ENCODE measurements at regions not wholly inside any gene's neighbourhood (a gene's known extent, or its start where the extent isn't known, plus 50 kb on each side); places are given as distances from the start of the nearest gene placed in this dataset.
A peak's percentile ranks its signal among the peaks of the same experiment; 100 is the strongest.

- peak; percentile 41 for DNase-seq
Observed at GRCh38 chr18:45384137-45384961, 230.9 kb upstream of the SLC14A2 start.

DNA sequence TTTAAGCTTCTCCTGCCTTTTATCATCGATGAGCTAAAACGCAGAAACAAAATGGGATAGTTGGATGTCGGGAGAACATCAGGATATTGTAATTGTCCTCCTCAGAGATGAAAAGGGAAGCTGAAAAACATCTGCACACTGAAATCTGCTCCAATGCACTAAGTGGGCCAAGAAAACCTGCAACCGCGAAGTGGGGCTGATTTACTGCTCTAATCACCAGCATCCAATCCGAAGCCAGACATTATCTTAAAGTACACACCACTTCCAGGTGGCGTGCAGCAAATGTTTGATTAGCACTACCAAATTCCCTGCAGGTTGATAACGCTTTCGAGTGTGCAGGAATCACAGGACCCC is 230.3 kb upstream of the SLC14A2 start:
- no peak for DNase-seq

DNA sequence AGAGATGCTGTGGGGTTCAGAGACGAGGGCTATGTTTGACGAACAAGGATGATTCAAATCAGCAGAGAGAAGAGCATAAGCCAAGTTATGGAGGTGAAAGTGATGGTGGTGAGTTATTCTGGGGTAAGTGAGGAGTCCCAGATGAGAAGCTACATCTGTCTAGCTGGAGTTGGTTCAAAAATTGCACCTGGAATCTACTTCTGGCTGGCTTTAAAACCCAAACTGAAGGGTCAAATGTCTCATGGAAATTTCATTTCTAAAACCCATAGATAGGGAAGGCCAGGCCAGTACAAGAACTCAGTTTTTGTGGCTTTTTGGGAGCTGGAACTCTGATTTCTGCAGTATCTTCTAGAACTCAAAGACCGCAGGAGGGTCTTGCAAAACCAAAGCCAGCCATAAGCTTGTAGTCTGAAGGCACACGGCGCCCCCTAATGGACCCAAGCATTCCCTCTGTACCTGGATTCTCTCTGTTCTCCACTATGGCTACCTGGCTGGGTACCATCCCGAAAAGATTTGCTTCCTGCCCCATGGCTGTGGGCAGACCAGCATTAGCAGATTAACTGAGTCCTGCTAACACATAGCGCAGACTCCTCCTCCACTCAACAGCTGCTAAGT is 229.1 kb upstream of the SLC14A2 start:
- DNase-seq: peak; percentile 21

- no peak for DNase-seq
Observed at GRCh38 chr18:45387229-45387628, 228.0 kb upstream of the SLC14A2 start.

DNA sequence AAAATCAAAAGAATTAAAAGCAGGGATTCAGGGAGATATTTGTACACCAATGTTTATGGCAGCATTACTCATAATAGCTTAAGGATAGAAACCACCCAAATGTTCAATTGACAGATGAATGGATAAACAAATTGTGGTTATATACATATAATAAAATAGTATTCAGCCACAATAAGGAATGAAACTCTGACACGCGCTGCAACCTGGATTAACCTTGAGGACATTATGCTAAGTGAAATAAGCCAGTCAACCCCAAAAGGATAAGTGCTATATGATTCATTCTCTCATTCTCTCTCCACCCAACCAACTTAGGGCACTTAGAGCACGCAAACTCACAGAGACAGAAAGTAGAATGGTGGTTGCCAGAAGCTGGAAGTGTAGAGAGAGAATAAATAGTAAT is 216.8 kb upstream of the SLC14A2 start:
- DNase-seq: no peak

DNA sequence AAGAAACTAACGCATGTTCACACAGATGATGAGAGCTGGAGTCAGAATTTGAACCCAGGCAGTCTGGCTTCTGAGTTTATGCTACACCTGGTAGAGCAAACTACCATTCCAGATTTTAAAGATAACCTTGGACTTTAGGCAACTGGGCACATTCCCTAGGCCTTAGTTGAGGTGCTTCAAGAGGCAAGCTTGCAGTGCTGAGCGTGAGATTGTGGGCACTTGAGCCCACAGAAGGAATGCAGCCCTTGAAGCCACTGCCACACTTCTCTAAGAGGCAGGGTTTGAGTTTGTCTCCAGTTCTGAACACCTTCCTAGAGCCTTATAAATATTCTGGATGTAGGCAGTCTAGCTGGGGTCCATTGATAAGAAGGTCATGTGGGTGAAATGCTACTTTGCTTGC is 216.1 kb upstream of the SLC14A2 start:
- DNase-seq: no peak

DNA sequence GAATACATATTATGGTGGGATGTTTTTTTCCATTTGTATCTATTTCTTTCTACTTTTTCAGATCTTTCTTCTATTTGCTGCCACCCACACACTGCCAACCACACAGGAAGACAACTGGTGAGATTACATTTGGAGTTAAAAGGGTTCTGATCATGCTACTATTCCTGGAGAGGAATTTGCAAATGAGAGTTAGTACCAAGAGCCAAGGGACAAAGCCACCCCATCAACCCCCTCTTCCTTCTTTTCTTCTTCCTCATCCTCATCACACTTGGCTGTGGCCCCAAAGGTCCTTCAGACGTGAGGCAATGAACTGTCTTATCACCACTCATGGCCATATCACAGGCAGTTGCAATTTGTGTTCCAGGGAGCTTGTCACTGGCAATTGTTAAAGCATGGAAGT is 215.6 kb upstream of the SLC14A2 start:
- DNase-seq: no peak

DNA sequence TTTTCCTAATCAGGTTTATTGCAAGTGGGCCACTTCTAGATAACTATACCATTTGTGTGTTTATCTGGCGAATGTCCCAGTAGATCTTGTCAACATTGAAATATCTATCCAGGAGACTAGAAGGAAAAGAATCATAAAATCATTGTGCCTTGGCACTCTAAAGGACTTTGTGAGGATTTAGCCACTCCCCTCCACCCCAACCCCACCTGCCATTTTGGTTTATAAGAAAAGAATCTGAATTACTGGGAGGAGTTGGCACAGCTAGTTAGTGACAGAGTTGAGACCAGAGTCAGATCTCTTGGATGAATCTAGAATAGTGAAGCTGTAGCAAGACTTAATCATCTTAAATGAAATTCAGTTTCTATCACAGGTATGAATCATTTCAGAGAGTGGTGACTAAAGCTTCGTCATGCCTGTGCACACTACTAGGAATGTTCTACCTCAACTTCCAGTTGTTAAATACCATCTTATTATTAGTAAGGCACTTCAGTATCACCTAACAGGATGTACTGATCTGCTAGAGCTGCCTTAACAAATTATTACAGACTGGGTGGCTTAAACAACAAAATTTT is 212.7 kb upstream of the SLC14A2 start:
- DNase-seq: peak; percentile 32

DNA sequence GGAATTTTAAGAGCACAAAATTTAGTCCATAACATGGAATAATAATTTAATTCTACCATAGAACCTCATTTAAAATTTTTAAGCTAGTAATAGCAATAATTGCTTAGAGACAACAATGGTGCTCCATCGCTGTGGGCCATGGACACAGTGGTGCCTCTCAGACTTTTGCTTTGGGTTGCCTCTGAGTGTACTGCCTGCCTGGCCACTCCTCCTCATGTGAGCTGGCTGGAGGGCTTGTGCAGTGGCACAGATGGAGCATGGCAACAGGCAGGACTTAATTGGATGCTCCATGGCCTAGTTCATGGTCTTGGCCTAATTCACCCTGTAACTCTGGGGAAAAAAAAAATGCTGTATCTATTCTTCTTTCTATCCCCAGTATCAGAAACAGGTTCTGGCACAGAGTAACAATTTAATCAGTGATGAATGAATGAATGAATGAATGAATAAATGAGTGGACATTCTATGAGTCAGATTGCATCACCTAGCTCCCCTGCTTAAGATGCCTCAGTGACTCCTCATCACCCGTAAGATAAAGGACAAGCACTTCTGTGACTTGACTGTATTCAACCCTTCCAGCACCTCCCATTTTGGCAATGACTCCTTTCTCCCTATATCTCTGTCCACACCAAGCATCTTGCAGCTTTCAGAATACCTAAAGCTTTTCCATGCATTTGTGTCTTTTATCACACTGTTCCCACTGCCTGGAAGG is 211.8 kb upstream of the SLC14A2 start:
- peak; percentile 8 for DNase-seq

DNA sequence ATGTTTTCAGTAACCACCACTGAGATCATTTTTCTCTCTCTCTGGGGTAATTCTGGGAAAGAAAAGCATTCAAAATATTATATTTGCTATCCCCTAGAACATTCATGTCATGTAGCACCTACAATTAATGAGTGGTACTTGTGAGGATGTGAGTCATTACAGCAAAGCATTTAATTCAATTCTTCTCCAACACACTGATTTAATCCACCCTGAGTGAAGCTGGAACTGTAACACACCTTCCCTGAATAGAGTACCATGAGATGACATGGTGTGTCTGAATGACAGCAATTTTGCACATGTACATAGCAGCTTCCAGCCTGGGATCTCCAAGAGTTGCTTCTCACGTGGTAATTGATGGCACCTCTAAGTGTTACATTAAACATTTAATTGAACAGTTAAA is 207.1 kb upstream of the SLC14A2 start:
- DNase-seq: no peak

DNA sequence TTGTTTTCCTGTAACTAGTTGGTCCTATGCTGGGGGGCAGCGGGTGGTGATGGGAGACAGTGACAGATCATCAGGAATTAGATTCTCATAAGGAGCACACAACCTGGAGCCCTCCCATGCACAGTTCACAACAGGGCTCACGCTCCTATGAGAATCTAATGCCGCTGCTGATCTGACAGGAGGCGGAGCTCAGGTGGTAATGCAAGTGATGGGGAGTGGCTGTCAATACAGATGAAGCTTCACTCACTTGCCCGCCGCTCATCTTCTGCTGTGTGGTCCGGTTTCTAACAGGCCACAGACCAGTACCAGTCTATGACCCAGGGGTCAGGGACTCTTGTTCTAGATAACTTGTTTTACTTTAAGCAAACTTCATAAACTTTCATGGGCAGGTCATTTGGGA is 205.3 kb upstream of the SLC14A2 start:
- DNase-seq: no peak

DNA sequence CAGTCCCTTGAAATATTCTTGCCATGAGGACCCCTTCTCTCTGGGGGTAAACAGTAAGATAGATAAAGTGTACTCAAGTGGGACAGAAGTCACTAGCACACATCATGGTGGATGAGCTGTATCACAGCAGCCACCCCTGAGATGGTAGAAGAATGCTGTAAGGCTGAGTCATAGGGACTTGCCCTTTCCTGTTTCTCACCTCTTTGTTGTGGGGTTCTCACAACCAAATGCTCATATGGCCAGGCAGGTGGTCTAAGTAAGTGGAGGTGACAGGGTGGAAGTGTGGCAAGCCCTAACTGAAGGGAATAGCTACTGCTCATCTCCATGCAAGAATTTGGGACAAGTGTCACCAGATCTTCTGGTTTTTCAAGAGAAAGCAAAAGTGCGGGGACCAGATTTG is 202.7 kb upstream of the SLC14A2 start:
- DNase-seq: no peak

- no peak for DNase-seq
Observed at GRCh38 chr18:45413180-45413836, 202.0 kb upstream of the SLC14A2 start.

GRCh38 chr18:45415614-45416013 is 199.7 kb upstream of the SLC14A2 start:
- DNase-seq: no peak

DNA sequence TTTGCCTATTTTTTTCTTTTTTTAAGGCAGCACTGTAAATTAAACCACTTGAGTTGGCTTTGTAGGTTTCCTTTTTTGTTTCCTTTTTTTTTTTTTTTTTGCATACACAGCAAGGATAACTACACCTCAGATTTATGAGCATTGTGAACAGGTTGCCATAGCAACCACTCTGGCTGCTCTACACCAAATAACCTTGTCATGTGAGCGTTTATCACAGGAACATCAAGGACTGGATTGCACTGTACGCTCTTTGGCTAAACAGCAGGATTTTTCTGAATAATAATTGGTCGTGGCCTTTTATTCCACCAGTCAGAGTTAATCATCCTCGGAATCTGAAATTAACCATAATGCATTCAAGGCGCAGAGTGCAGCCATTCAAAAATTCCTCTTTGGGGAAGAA is 199.1 kb upstream of the SLC14A2 start:
- DNase-seq: no peak

DNA sequence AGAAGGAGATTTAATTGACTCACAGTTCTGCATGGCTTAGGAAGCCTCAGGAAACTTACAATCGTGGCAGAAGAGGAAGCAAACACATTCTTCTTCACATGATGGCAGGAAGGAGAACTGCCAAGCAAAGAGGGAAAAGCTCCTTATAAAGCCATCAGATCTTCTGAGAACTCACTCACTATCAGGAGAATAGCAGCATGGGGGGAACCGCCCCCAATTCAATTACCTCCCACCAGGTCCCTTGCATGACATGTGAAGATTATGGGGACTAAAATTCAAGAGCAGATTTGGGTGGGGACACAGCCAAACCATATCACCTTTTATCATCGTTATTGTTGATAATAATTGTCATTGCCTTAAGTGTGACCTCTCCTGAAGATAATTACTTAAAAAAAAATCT is 197.9 kb upstream of the SLC14A2 start:
- DNase-seq: no peak

DNA sequence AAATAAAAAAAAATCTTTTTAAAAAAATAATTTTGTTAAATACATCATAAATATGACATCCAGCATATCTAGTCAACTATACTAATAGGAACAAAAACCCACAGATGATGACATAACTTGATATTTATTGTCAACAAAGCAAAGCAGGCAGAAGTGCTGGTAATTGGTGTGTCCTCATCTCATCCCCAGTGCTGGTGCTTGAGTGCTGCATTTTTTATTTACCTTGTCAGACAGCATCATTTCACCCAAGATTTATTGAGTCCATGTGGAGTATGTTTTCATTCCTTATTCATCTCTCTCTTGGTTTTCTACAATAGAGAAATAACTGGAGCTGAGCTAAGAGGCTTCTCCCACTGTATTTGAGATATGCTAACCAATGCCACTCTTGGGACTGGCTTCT is 191.6 kb upstream of the SLC14A2 start:
- DNase-seq: no peak

GRCh38 chr18:45430041-45430440 is 185.2 kb upstream of the SLC14A2 start:
- DNase-seq: no peak

- DNase-seq: no peak
Observed at GRCh38 chr18:45435810-45436209, 179.5 kb upstream of the SLC14A2 start.

DNA sequence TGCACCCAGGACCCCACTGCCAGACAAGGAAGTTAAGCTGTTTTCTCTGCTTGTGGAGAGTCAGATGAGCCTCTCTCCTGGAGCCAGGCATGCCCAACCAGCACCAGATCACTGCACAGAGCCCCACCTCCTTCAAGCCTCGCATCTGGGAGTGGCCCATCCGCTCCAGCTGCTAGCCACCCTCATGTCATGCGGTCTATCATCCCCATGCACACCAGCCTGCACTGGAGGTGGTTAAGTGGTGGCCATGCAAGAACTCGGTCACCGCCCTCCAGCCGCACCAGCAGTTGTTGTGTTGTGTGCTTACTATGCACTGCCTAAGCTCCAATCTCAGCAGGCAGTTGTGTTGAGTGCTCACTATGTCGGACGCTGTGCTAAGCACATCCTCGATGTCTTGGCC is 177.9 kb upstream of the SLC14A2 start:
- DNase-seq: no peak

GRCh38 chr18:45439851-45440645 is 175.2 kb upstream of the SLC14A2 start:
- no peak for DNase-seq

All from fibroblast of skin of back (primary cell).